Stimulated activated CD8-positive, alpha-beta memory T cell treated with anti-CD3 and anti-CD28 coated beads, Interleukin-15, amount 100 ng/mL, for 4 hours (primary cell): ENCODE measurements at regions not wholly inside any gene's neighbourhood (a gene's known extent, or its start where the extent isn't known, plus 50 kb on each side); places are given as distances from the start of the nearest gene placed in this dataset.

ENCODE experiments used
- DNase-seq, 2 donors: peaks; one replicate each; pipeline ENCODE4 v3.0.0-alpha.2; 2020; ENCODE audit warnings: low read depth in 2 of 2

GRCh38 chr12:34344851-34345522, 322.7 kb downstream of the ALG10 start:
- no peak for DNase-seq

GRCh38 chr12:34345801-34346200, 323.5 kb downstream of the ALG10 start:
- DNase-seq: no peak

GRCh38 chr12:34346372-34347034, 324.2 kb downstream of the ALG10 start:
- no peak for DNase-seq

- DNase-seq: no peak
These were observed 325.1 kb downstream of the ALG10 start for GRCh38 chr12:34347367-34347766.

GRCh38 chr12:34348064-34348463, 325.8 kb downstream of the ALG10 start:
- DNase-seq: no peak

GRCh38 chr12:34348836-34349672, 326.8 kb downstream of the ALG10 start:
- no peak for DNase-seq

- no peak for DNase-seq
These were observed 327.3 kb downstream of the ALG10 start for GRCh38 chr12:34349673-34349961.

GRCh38 chr12:34350092-34351041, 328.1 kb downstream of the ALG10 start:
- DNase-seq: no peak

- DNase-seq: no peak
These were observed 329.8 kb downstream of the ALG10 start for GRCh38 chr12:34352098-34352497.

GRCh38 chr12:34354239-34355200, 332.2 kb downstream of the ALG10 start:
- no peak for DNase-seq

- no peak for DNase-seq
These were observed 334.1 kb downstream of the ALG10 start for GRCh38 chr12:34356233-34356987.

- no peak for DNase-seq
These were observed 335.5 kb downstream of the ALG10 start for GRCh38 chr12:34357791-34358190.

GRCh38 chr12:34358198-34358597, 335.9 kb downstream of the ALG10 start:
- DNase-seq: no peak

- DNase-seq: no peak
These were observed 339.5 kb downstream of the ALG10 start for GRCh38 chr12:34361721-34362316.

GRCh38 chr12:34363050-34363673, 340.9 kb downstream of the ALG10 start:
- DNase-seq: no peak

GRCh38 chr12:34368079-34368478, 345.8 kb downstream of the ALG10 start:
- no peak for DNase-seq

GRCh38 chr12:34371050-34371449, 348.8 kb downstream of the ALG10 start:
- no peak for DNase-seq

GRCh38 chr12:34372003-34372402, 349.7 kb downstream of the ALG10 start:
- no peak for DNase-seq

GRCh38 chr12:34373926-34374325, 351.6 kb downstream of the ALG10 start:
- DNase-seq: no peak
